ENCODE measurements at regions not wholly inside any gene's neighbourhood (a gene's known extent, or its start where the extent isn't known, plus 50 kb on each side); places are given as distances from the start of the nearest gene placed in this dataset.

GRCh38 chr4:19940861-19941260 is 310.8 kb upstream of the SLIT2 start:
- no peak overlapping the region for H3K4me2 ChIP-seq (ENCODE audit: insufficient read depth, low read length)
- H3K4me3 ChIP-seq (replicated peaks in 1 of 3; ENCODE audit: insufficient read depth in 1 of 3, low read depth in 1 of 3, low read length in 3 of 3): no peak overlapping the region
- H3K36me3 ChIP-seq (ENCODE audit: control insufficient read depth in 2 of 2, extremely low read depth in 1 of 2, insufficient read depth in 2 of 2, low read length in 2 of 2): no peaks in the 10 kb centered on the region
- no peak overlapping the region for H3K9ac ChIP-seq (replicated peaks; ENCODE audit: extremely low read depth, insufficient read depth, low read length)
- H3K79me2 ChIP-seq (ENCODE audit: control insufficient read depth, insufficient read depth, low read length): no peaks in the 10 kb centered on the region
- intact Hi-C loops (cut with micrococcal nuclease) (no loop called here), dilution Hi-C loops (cut with MboI; ENCODE audit: extremely low pct_ligation_motif_present, low sequenced_read_pairs) (no loop called here)
- no peaks in the 10 kb centered on the region for H3K27me3 ChIP-seq (ENCODE audit: control insufficient read depth in 2 of 2, insufficient read depth in 2 of 2, low read length in 2 of 2)
- BruUV-seq (replicated peaks): no TSS peak
- POLR2A ChIA-PET: no interaction called here
- H3K27ac ChIP-seq (ENCODE audit: insufficient read depth, low read depth, low read length): no peak overlapping the region
- no peaks in the 10 kb centered on the region for H3K9me3 ChIP-seq (replicated peaks; ENCODE audit: control insufficient read depth, insufficient read depth, low read length)
- CTCF ChIA-PET: no interaction called here
- FAIRE-seq: no peak
- no peaks in the 10 kb centered on the region for H3K9me1 ChIP-seq (replicated peaks; ENCODE audit: control insufficient read depth, extremely low read depth, insufficient read depth, low read length)
- peaks cover 6% of the 10 kb centered on the region for H3K4me1 ChIP-seq (ENCODE audit: control insufficient read depth, extremely low read depth, insufficient read depth, low read length)
- TF ChIP-seq EZH2 (IDR thresholded peaks at IDR 0.05; ENCODE audit: borderline replicate concordance, low read depth, low read length, severe bottlenecking): no peak
- TF ChIP-seq GATA2 (IDR thresholded peaks at IDR 0.05; ENCODE audit: insufficient read depth, insufficient read length, low read depth, low read length): no peak
- no peak for TF ChIP-seq MYC (IDR thresholded peaks at IDR 0.05; ENCODE audit: low read depth, low read length)
- H4K20me1 ChIP-seq (replicated peaks; ENCODE audit: control insufficient read depth, extremely low read depth, insufficient read depth, low read length): no peaks in the 10 kb centered on the region
- DNase-seq (ENCODE audit: low read depth, low spot score): peak; percentile 63
- H2AFZ ChIP-seq (ENCODE audit: low read depth, low read length): no peak overlapping the region

GRCh38 chr4:19936476-19936875 is 315.2 kb upstream of the SLIT2 start:
- dilution Hi-C loops (cut with MboI; ENCODE audit: extremely low pct_ligation_motif_present, low sequenced_read_pairs) (no loop called here), intact Hi-C loops (cut with micrococcal nuclease) (no loop called here)
- H4K20me1 ChIP-seq (replicated peaks; ENCODE audit: control insufficient read depth, extremely low read depth, insufficient read depth, low read length): no peaks in the 10 kb centered on the region
- TF ChIP-seq JUN (IDR thresholded peaks at IDR 0.05; ENCODE audit: borderline replicate concordance, insufficient read depth, insufficient read length, low read depth) (no peak), MYC (IDR thresholded peaks at IDR 0.05; ENCODE audit: low read depth, low read length) (no peak), CTCF (IDR thresholded peaks at IDR 0.05; ENCODE audit: extremely low read depth in 1 of 2, insufficient read depth in 1 of 2, low read depth in 1 of 2, low read length in 2 of 2) (no peak), POLR2A (IDR thresholded peaks at IDR 0.05; ENCODE audit: low read depth, low read length) (no peak), FOS (IDR thresholded peaks at IDR 0.05; ENCODE audit: borderline replicate concordance, insufficient read depth, low read length) (no peak), MAX (IDR thresholded peaks at IDR 0.05; ENCODE audit: insufficient read depth, insufficient read length) (no peak), EZH2 (IDR thresholded peaks at IDR 0.05; ENCODE audit: borderline replicate concordance, low read depth, low read length, severe bottlenecking) (no peak), GATA2 (IDR thresholded peaks at IDR 0.05; ENCODE audit: insufficient read depth, insufficient read length, low read depth, low read length) (no peak), POLR2AphosphoS5 (IDR thresholded peaks at IDR 0.05; ENCODE audit: insufficient read depth, low read depth, low read length) (no peak)
- no peaks in the 10 kb centered on the region for H3K36me3 ChIP-seq (ENCODE audit: control insufficient read depth in 2 of 2, extremely low read depth in 1 of 2, insufficient read depth in 2 of 2, low read length in 2 of 2)
- no peaks in the 10 kb centered on the region for H3K79me2 ChIP-seq (ENCODE audit: control insufficient read depth, insufficient read depth, low read length)
- H3K9me1 ChIP-seq (replicated peaks; ENCODE audit: control insufficient read depth, extremely low read depth, insufficient read depth, low read length): no peaks in the 10 kb centered on the region
- ChIA-PET CTCF (no interaction called here), POLR2A (no interaction called here)
- H3K27me3 ChIP-seq (ENCODE audit: control insufficient read depth in 2 of 2, insufficient read depth in 2 of 2, low read length in 2 of 2): no peaks in the 10 kb centered on the region
- DNase-seq (ENCODE audit: low read depth, low spot score): no peak
- no peaks in the 10 kb centered on the region for H3K4me1 ChIP-seq (ENCODE audit: control insufficient read depth, extremely low read depth, insufficient read depth, low read length)
- BruUV-seq (replicated peaks): no TSS peak
- H3K4me2 ChIP-seq (ENCODE audit: insufficient read depth, low read length): no peak overlapping the region
- no peak for FAIRE-seq
- no peaks in the 10 kb centered on the region for H3K9me3 ChIP-seq (replicated peaks; ENCODE audit: control insufficient read depth, insufficient read depth, low read length)
- H3K9ac ChIP-seq (replicated peaks; ENCODE audit: extremely low read depth, insufficient read depth, low read length): no peak overlapping the region
- no peak overlapping the region for H3K4me3 ChIP-seq (replicated peaks in 1 of 3; ENCODE audit: insufficient read depth in 1 of 3, low read depth in 1 of 3, low read length in 3 of 3)
- H2AFZ ChIP-seq (ENCODE audit: low read depth, low read length): no peak overlapping the region
- H3K27ac ChIP-seq (ENCODE audit: insufficient read depth, low read depth, low read length): no peak overlapping the region

Data from endothelial cell of umbilical vein (primary cell).